ENCODE measurements at regions not wholly inside any gene's neighbourhood (a gene's known extent, or its start where the extent isn't known, plus 50 kb on each side); places are given as distances from the start of the nearest gene placed in this dataset.
"Not testable (repeated sequence)": the region's sequence is repeated elsewhere in the genome, so short reads cannot be mapped to it uniquely, and the experiment has no call there.

DNA sequence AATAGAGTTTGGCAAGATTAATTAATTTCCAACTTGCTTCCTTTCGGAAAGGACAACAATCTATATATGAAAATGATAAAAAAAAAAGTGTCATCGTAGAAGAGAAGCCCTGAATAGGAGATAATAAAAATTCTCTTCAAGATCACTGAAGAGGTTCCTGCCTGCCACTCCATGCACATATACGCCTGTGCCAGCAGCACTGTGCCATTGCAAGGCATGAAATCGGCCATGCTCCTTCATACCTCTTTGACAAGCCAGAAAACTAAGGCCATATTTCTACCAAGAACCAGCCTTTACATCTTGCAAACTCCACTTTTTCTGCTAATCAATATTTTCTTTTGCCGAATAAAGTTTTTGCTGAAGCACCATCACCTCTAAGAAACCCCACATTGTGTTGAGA lies 365.5 kb downstream of the CXXC4 start:
- DNase-seq, result no peak

DNA sequence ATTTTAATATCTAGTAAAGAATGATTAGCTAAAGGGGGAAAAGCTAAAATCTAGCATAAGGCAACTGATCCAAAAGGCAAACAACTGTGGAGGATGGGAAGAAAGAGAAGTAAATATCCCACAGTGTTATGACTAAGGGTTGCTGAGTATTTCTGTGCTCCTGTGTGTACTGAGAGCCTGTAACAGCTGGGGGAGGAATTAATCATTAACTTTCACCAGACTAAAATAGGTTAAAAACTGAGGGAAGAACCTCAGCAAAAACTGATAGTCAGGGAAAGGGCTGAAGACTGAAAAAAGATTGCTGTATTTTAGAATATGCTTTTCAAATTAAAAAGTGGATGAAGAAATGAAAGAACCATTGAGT lies 365.9 kb downstream of the CXXC4 start:
- no peak for DNase-seq

DNA sequence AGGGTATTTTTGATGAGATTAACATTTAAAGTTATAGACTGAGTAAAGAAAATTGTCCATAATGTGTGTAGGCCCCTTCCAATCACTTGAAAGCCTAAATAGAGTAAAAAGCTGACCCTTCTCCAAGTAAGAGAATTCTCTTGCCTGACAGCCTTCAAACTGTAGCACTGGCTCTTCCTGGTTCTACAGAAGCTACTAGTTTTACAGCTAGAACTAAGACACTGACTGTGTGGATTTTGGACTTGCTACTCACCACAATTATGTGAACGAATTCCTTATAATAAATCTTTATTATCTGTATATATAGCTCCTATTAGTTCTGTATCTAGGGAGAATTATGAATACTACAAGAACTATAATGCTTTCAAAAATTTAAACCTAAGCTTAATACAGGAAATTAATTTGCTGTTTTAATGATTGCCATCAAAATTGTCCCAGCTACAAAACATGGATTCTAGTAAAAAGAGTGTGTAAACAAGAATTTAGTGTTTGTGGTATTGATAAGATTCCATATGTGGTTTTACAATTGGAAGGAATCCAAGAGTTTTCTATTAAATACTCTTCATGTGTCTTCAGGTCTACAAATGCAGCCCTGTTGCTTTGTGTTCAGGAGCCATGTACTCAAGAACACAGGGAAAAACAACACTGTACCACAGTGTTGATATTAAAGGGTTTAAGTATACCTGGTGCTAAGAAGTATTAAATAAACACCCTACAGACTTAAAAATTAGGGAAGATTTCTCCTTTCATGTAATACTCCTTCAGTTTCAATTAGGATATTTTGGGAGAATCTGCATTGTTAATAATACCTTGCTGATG lies 366.5 kb downstream of the CXXC4 start:
- no peak for DNase-seq

DNA sequence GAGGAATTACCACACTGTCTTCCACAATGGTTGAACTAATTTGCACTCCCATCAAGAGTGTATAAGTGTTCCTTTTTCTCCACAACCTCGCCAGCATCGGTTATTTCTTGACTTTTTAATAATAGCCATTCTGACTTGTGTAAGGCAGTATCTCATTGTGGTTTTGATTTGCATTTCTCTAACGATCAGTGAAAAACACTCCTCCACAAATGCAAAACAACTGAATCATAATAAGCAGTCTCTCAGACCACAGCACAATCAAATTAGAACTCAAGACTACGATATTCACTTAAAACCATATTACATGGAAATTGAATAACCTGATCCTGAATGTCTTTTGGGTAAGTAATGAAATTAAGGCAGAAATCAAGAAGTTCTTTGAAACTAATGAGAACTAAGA lies 371.7 kb downstream of the CXXC4 start:
- no peak for DNase-seq

DNA sequence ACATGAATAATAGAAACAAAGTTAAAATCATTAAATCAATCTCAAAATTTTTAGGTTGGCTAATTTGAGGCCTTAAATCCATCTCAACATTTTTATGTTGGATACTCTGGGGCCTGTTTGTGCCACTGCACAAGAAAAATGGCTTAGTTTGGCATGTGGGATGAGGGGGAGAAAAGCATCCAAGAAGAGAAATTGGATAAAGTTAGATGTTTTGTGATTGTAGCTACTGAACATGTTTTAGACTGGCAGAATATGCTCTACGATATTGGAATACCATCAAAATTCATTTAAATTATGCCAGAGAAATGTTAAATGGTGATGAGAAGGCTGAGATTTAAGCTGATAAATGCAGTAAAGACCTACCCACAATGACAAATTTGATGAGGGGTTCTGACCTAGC lies 376.9 kb downstream of the CXXC4 start:
- DNase-seq, result no peak

DNA sequence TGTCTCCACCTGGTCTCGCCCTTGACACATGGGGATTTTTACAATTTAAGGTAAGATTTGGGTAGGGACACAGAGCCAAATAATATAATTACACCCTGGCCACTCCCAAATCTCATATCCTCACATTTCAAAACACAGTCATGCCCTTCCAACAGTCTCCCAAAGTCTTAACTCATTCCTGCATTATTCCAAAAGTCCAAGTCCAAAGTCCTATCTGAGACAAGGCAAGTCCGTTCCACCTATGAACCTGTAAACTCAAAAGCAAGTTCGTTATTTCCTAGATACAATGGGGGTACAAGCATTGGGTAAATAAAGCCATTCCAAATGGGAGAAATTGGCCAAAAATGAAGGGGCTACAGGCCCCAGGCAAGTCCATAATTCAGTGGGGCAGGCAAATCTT lies 380.8 kb downstream of the CXXC4 start:
- no peak for DNase-seq

DNA sequence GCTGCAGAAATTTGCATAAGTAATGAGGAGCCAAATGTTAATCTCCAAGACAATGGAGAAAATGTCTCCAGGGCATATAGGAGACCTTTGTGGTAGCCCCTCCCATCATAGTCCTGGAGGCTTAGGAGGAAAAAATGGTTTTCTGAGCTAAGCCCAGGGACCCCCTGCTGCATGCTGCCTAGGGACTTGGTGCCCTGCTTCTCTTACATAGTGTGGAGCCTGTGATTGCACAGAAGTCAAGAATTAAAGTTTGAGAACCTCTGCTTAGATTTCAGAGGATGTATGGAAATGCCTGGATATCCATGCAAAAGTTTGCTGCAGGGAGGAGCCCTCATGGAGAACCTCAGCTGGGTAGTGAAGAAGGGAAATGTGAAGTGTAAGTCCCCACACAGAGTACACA lies 379.4 kb upstream of the TACR3 start:
- no peak for DNase-seq

DNA sequence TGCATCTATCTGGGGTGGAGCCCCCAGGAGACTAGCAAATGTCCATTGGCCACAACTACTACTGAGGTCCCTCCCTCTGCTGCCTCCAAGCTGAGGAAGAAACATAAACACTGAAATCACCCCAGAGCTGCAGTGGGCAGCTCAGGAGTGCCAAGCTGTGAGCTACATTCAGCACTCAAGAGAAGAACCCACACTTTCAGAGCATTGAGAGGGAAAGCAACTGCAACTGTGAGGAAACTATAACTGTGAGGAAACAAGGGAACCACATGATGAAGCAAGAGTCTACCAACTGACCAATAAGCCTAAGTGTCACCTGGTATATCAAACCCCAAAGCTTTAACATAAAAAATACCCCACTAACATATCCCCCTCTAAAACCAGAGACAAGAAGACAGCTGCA lies 373.5 kb upstream of the TACR3 start:
- DNase-seq, result no peak

DNA sequence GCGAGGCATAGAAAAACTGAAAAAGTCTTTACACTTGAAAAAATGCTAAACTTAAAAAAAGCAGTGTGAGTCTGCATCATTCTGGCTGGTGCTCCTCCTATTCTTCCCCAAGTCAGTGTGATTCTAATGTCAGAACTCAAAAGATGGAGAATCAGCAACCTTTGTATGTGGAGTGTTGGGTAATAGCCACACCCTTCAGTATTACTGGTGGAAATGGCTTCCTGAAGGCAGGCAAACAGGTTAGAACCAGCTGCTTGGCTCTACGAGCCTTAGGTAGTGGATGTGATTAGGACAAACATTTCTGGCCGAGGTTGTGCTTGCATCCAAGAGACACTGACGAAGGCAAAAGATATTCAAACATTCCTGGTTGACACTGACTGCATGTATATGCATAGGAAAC lies 353.4 kb upstream of the TACR3 start:
- DNase-seq, result no peak

DNA sequence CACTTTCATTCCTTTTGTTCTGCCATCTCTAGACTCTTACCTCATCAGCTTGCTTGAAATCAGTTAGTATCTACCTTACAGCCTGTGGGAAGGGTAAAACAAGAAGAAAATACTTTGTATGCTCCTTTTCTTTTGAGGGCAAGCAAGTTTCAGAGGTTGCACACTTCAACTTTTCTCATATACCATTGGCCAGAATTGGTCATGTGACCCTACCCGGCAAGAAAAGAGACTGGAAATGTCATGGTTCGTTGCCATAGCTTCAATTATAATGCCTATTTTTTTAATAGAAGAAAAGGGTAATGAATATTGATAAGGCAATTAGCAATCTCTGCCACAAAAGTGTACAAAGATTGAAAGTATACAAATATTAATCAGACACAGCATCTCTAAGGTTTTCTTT lies 346.7 kb upstream of the TACR3 start:
- no peak for DNase-seq

DNA sequence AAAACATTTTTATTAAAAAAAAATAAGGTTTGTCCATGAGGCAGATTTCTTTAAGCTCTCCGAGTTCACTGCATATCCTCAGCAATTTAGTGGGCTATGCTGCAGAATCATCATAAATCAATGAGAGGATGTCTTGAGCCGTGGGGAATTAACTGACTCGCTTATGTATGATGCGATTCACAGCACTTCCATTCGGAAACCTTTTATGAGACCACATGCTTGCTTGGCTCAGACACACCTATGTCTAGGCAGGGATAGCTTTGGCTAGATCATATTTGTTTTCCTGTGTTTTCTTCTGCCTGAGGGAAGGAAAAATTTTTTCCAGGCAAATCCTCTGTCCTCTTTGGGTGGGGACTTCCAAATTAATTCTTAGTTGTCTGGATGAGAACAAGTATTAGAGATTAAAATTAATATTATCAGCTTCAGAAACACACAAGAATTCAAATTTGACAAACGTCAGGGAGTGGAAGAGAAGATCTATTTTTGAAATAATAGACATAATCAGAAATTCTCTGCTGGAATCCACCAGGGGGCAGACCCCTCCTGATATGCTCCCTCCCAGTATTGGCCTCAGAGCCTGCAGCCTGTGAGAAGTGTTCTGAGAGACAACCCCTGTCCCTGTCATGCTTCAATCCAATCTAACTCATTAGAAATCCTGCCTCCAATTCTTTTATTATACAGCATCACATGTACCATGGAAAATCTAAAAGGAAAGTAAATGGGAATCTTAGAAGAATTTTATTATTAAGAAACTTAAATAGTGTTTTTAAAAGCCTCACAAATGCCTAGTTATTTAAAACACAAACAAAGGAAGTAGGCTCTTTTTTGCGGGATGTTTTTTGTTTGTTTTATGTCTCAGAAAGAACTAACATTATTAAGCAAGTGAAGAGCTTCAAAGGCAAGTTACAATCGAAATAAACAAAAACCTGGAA lies 345.1 kb upstream of the TACR3 start:
- DNase-seq, result peak; percentile 27

DNA sequence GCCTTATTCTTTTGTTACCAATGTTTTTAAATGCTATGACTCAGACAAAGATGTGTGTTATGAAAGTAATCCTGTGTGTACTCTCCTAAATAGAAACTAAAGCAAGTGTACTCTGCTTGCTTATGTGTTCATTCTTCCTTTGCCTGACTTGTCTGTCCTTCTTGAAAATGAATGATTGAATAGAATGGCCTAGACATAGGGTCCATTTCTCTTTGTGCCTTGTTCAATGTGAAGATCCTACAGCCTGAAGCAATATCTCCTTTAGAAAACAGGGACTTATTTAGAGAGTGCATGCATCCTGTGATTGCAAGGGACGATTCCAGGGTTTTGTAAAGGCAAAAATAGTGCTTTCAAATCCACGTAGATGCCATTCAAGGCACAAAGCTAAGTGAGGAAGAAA lies 343.6 kb upstream of the TACR3 start:
- DNase-seq, result no peak

DNA sequence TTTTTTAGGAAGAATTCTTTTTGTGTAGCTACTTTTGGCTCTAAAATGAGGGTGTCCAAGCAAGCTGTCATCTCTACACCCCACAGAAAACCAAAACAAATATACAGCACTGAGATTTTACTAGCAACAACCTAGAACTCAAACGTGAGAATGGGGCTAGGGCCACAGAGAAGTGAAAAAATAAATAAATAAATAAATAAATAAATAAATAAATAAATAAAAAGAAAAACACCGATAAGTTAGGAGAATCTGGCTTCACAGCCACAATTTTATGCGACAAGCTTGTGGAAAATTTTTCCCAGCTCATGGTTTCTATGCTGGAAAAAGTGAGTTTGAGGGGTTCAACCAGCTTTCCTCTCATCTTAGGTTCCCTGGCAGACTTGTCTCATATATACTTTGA lies 324.6 kb upstream of the TACR3 start:
- no peak for DNase-seq

DNA sequence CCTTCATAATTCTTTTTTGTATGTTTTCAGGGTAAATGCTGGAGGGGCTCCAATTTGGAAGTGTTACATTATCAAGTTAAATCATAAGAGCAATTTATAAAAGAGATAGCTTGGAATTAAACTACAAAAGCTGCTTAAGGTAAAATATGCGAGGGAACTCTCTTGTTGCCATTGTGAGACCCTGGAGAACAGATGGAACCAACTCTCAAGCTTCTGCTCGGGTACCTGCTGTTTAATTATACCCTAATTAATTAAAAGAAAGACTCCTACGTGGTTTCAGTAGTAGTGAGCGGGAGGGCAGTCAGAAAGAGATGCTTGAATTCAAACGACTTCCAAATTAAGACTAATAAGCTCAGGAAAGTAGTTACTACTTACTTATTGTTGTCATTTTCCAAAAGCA lies 313.1 kb upstream of the TACR3 start:
- no peak for DNase-seq

DNA sequence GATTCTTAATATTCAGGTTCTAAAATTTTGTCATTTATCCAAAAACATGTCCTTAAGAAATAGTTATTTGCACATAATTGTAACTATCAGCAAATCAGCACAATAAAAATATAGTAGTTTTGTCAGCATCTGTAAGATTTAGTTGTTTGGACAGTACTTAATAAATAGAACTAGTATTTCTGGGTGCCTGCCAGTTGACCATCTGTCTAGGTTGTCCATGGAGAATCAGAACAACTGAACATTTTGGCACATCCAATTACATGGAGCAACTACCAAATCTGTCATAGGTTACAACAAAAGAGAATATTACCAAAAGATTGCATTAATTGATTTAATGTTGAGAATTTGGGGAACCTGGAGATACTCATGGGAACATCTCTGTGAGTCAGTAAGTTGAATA lies 305.5 kb upstream of the TACR3 start:
- no peak for DNase-seq

DNA sequence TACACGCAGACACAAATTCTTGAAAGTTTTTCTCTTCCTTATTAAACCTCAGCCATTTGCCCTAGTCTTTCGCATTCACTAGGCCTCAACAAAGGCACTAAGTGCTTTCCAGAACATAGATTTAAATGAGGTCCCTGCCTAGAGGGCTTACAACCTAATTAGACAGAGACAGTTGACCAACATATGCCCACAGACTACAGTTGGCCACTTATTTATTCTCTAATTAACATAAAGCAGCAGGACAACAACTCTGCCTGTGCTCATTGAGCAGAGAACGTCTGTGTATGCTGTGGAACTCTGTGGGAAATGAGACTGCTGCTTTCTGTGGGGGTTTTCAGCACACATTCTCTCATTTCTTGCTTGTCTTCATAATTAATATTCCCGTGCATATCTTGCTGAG lies 303.0 kb upstream of the TACR3 start:
- DNase-seq, result no peak

DNA sequence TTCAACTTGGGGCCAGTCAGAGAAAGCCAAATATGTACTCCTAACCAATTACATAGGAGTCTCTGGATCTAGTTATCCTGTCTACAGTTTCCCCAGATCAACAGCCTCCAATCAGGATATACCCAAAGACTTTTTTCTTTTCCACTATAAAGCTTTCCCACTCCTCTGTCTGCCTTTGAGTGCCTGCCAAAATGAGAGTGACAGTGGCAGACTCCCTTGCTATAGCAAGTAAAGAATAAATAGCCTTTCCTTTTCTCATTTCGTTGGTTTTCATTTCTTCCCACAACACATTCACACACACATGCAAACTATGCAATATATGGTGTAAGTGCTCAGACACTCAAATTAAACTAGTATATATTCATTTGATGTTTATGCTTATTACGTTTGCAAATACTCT lies 302.4 kb upstream of the TACR3 start:
- DNase-seq, result no peak

DNA sequence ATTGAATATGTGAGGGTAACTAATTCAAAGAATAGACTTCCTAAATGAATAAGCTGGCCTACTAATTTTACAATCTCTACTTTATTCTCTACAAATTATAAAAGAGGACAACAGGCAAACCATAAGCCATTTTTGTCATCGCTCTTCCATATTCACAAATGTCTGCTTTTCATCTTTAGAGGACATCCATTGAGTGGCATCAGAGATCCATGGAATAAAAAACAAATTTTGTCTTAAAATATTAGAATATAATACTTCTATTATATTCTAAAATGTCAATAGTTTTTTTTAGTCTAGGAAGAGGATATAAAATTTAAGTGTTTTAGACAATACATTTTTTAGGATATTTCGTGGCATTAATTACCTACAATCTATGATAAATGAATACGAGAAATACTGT lies 300.9 kb upstream of the TACR3 start:
- no peak for DNase-seq

DNA sequence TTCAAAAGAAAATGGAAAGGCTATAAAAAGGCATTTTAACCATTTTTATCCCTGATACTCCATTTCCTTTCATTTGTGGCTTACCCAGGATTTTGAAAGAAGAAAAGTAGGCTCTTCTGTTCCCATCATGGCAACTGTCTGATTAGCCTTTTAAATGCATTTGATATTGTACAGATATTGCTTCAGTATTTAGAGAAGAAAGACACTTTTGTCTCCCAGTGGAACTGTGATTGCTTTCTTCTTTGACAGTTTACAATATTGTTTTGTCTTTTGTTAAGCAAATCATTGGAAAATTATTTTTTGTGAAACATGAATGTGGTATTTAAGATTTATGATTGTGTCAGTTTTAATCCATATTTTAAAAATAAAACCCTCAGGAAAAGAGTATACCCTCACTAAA lies 297.4 kb upstream of the TACR3 start:
- no peak for DNase-seq

DNA sequence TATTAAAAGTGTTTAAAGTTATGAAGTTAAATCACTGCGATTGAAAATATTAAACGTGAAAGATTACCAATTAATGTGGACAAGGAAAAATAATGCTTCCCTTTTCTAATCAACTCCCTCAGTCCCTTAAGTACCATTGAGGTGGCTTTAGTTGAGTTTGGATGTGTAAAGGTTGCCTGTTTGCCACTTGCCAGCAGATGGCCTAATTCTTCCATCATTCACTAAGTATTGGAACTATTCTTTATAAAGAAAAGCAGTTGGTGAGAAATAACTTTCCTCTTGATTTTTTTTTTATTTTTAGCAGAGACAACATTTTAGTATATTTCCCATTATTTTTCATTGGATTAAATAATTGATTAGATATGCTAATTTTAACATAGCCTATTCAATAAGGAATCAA lies 295.9 kb upstream of the TACR3 start:
- DNase-seq, result no peak

DNA sequence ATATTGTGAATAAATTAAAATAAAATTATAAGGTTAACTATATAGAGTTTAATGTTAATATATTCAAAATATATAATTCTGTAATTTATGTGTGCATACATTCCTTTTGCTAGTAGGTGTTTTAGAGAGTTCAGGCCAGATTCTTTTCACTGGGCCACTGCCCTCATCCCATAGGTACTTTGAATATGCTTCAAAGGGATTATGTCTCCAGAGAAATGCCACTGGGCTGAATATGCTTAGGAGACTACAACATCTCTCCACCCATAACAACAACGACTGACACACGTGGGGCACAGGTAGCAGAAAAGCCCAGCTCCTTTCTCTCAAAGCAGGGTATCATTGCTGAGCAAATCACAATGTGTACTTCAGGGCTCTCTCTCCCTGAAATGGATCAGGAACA lies 290.9 kb upstream of the TACR3 start:
- no peak for DNase-seq

DNA sequence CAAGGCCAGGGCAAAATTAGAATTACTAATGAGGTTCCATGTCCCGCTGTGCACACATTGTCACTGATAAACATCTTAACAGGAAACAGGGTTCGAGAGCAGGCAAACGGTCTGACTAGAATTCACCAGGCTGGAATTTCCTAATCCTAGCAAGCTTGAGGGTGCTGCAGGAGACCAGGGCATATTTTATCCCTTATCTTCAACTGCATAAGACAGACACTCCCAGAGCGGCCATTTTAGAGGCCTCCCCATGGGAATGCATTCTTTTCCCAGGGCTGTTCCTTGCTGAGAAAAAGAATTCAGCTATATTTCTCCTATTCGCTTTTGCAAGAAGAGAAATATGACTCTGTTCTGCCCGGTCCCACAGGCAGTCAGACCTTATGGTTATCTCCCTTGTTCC lies 282.5 kb upstream of the TACR3 start:
- DNase-seq, result not testable (repeated sequence)

DNA sequence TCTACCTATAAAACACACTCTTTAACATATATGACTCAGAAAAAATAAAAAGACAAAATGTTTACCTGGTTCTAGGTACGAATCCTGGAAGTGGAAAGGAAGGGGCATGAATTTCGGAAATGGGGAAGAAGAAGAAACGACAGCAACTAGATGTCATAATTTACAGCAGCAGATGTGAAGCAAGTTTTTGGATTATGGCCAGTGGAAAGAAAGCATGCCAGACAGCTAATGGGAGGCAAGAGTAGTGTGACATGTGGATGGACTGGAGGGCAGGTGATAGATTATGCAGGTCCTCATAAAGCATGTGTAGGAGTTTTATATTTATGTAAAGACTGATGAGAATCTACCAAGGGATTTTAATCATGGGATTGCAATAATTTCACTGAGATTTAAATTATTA lies 279.0 kb upstream of the TACR3 start:
- DNase-seq, result no peak

DNA sequence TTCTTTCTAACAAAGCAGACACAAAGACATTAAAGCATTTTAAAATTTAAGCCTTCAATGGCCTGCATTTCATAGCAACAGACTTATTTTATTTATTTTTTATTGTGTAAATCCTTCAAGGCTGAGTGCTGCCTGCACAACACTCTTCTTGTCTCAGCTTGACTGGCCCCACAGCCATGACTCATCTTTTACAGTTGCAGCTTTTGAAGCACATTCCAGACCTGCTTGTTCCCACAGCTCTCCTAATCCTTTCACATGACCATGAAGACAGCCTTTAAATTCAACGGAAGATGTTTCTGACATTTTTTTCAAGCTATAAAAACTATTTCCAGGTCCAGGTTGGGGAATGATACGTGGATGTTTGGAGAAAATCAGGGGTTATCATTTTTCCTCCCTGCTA lies 276.9 kb upstream of the TACR3 start:
- DNase-seq, result peak; percentile 83

Data from fibroblast of skin of back (primary cell).